Activated T-cell treated with anti-CD3 and anti-CD28 coated beads for 48 hours (primary cell): ENCODE measurements at regions not wholly inside any gene's neighbourhood (a gene's known extent, or its start where the extent isn't known, plus 50 kb on each side); places are given as distances from the start of the nearest gene placed in this dataset.

Experiments
- DNase-seq: peaks from one replicate; pipeline ENCODE4 v3.0.0-alpha.2; 2020; ENCODE audit warnings: low read depth

- no peak for DNase-seq
These were observed 50.3 kb upstream of the CBFA2T3 start for GRCh38 chr16:89027281-89027680.

GRCh38 chr16:89031715-89032659 lies 55.0 kb upstream of the CBFA2T3 start:
- peak; percentile 28 for DNase-seq

- DNase-seq: no peak
These were observed 56.3 kb upstream of the CBFA2T3 start for GRCh38 chr16:89033304-89033703.

DNA sequence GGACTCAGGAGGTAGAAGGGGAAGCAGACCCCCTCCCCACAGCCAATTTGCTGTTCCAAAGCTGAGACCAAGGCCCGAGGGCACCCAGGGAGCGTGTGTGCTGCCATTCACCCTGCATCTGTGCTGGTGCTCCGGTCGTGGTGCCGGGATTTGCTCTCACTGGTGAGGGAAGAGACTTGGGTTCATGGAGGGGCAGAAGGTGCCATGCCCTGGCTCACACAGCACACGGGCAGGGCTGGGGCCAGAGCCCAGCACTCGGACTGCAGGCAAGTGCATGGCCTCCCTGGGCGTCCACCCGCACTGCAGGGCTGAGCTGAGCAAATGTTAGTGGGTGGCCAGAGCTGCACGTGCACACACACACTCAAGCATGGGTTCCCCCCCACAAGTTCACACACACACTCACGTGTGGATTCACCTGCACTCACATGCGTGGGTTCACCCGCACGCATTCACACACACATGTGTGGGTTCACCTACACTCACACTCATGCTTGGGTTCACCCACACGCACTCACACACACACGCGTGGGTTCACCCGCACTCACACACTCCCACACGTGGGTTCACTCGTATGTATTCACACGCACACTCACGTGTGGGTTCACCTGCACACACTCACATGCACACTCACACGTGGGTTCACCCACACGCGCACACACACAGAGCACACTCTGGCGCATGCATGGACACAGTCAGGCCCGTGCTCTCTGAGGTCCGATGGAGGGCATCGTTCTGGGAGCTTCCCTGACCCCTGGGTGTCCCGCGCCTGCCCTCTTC lies 57.0 kb upstream of the CBFA2T3 start:
- DNase-seq: no peak

GRCh38 chr16:89034573-89034961 lies 57.6 kb upstream of the CBFA2T3 start:
- DNase-seq: no peak

- no peak for DNase-seq
These were observed 58.1 kb upstream of the CBFA2T3 start for GRCh38 chr16:89034971-89035668.

DNA sequence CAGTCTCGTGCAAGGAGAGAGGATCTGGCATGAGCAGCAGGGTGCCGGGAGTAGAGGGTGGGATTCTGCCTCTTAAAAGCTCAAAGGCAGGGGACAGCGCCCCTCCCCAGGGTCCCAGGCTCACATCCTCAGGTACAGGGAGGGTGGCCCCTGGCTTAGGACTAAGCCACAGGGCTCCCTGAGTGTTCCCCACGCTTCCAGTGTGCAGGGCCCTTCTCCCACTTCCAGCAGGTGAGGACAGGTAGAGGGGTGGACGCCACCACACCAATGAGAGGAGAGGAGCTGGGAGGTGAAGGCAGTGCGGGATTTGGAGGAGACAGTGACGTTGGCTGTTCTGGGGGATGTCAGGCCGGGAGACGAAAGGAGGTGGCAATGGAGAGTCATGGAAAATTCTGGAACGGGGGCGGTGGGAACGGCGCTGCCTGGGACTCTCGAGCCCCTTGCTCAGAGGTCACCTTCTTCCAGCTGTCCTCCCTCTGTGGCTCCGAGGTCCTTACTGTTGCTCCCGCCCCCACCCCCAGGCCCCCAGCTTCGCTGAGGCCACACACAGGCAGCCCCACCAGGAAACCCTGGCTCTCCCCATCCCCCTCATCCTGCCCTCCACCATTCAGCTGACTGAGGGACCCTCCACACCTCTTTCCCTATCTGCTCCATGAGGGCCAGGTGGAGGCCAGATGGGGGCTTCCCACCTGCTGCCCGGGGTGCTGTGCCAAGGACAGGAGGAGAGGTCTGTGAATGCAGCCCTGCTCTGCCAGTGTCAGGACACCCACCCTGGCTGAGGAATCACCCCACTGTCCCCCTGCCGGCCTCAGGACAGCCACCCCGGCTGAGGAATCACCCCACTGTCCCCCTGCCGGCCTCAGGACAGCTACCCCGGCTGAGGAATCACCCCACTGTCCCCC lies 57.7 kb upstream of the ACSF3 start:
- DNase-seq: no peak

DNA sequence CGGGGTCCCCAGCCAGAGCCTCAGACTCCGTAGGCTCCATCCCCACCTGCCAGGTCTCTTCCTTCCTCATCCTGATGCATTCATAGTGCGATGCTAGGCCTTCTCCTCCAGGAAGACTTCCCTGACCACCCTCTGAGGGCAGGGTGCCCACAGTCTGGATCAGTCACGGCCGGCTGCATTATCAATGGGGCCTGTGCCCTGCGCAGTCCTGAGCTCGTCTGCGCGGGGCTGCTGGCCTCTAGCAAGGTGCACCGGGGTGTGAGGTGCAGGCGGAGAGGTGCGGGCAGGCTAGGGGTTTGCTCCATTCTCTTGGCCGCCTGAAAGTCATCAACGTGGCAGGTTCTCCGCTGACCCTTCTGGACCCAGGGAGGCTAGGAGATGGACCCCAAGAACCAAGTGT lies 56.9 kb upstream of the ACSF3 start:
- DNase-seq: no peak

- no peak for DNase-seq
These were observed 56.1 kb upstream of the ACSF3 start for GRCh38 chr16:89037261-89038152.

GRCh38 chr16:89038221-89038721 lies 55.4 kb upstream of the ACSF3 start:
- DNase-seq: no peak

GRCh38 chr16:89038811-89039735 lies 54.6 kb upstream of the ACSF3 start:
- DNase-seq: no peak

DNA sequence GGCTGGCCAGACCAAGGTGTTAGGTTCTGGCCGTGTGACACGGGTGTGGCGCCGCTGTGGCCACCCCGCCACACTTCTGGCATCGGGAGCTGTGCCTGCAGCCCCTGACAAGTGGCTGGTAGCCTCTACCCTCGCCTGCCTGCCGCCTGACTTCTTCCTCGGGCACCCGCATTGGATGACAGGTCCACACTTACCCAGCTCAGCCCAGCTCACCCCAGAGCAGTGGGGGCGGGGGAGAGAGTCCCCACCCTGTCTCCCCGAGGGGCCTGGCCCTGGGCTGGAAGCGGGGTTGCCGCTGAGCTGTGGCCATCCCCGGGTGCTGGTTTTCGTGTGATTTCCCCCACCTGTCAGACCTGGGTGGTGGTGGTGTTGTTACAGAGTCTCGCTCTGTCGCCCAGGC lies 53.9 kb upstream of the ACSF3 start:
- DNase-seq: no peak

- DNase-seq: no peak
These were observed 53.3 kb upstream of the ACSF3 start for GRCh38 chr16:89040391-89040790.

DNA sequence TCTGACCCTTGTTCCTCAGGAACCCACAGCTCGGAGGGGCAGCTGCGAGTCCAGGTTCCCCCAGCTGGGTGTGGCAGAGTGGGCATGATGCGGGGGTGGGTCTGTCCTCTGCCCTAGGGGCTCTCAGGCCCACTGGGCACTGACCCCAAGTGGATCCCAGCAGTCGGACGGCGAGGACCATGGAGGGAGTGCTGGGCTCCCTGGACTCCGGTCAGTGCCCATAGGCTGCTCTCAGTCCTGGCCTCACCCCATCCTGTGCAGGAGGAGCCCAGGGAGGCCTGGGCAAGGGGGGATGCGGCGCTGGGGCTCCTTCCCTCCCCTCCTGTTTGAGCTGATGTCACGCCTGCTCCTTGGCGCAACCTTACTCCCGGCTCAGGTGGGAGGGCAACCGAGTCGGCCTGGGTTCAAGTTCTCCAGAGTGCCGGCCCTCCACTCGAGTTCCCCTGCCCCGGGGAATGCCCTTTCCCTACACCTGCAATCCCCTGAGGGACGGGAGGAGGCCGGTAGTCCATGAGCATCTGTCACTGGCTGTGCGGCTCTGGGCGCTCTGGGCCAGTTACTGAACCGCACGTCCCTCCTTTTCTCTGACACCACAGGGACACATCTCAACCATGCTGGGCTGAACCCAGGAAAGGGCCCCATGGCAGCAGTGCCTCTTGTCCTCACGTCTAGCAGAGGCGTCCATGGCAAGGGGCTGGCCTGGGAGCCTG lies 52.6 kb upstream of the ACSF3 start:
- DNase-seq: no peak

DNA sequence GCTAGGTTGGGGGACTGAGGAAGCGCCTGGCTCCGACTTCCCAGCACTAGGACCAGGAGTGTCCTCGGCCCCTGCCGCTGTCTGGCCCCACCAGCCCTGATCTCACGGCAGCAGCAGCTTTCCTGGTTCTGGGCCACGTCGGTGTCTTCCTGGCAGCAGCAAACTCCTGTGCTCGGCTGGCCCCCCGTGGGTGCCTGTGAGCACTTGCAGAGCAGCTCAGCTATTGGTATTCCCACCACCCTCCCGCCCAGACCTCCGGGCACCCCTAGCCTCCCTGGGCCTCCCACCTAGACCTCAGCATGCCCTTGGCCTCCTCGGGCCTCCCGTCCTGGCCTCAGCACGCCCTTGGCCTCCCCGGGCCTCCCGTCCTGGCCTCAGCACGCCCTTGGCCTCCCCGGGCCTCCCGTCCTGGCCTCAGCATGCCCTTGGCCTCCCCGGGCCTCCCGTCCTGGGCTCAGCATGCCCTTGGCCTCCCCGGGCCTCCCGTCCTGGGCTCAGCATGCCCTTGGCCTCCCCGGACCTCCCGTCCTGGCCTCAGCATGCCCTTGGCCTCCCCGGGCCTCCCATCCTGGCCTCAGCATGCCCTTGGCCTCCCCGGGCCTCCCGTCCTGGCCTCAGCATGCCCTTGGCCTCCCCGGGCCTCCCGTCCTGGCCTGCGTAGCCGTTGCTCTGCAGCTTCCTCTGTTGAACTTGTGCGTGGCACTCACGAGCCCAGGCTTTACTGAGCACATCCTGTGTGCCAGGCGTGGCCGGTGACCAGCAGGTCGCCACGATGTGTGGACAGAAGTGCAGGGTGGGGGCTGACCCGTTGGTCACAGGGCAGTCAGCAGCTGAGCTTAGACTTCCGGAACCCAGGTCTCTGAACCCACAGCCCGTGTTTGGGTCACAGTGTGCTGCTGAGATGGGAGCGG lies 51.8 kb upstream of the ACSF3 start:
- no peak for DNase-seq

GRCh38 chr16:89042711-89043551 lies 50.7 kb upstream of the ACSF3 start:
- DNase-seq: no peak
